ENCODE measurements at regions not wholly inside any gene's neighbourhood (a gene's known extent, or its start where the extent isn't known, plus 50 kb on each side); places are given as distances from the start of the nearest gene placed in this dataset.

DNA sequence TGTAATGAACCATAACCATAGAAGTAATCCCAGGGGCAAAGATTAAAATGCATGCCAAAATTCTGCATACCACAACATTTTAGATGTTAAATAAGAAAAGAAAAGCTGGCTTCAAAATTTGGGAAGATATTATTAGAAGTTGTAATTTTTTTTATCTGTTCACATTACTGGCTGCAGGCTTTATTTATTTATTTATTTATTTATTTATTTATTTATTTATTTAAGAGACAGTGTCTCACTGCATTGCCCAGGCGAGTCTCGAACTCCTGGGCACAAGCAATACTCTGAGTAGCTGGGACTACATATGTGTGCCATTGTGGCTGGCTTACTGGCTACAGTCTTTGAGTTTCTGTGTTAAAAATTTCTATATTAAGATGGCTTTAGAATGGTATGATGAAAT lies 66.5 kb upstream of the PNPT1 start:
- CTCF ChIA-PET, result no interaction called here
- BruUV-seq (replicated peaks), result no TSS peak
- FAIRE-seq, result no peak

More for the DNA sequence above, 66.5 kb upstream of the PNPT1 start:
- Histone ChIP-seq H3K27ac (ENCODE audit: control insufficient read depth, insufficient read depth) (no peak overlapping the region), H3K4me2 (ENCODE audit: control insufficient read depth, insufficient read depth) (no peak overlapping the region), H3K36me3 (ENCODE audit: control insufficient read depth in 2 of 2, insufficient read depth in 2 of 2, low read length in 1 of 2) (no peaks in the 10 kb centered on the region), H3K9ac (ENCODE audit: control insufficient read depth, insufficient read depth, low read length) (no peak overlapping the region), H3K27me3 (replicated peaks in 1 of 2; ENCODE audit: control insufficient read depth in 2 of 2, insufficient read depth in 2 of 2, low read length in 1 of 2) (no peaks in the 10 kb centered on the region; a peak in 1 of 4 replicates), H3K4me1 (ENCODE audit: control insufficient read depth, insufficient read depth, low read length) (no peaks in the 10 kb centered on the region), H3K79me2 (ENCODE audit: control insufficient read depth, insufficient read depth, low read length) (no peaks in the 10 kb centered on the region), H4K20me1 (ENCODE audit: control insufficient read depth, insufficient read depth) (no peaks in the 10 kb centered on the region), H2AFZ (ENCODE audit: control insufficient read depth, low read depth, low read length) (no peak overlapping the region), H3K9me3 (replicated peaks; ENCODE audit: control insufficient read depth, insufficient read depth, low read length) (no peaks in the 10 kb centered on the region), H3K4me3 (no peak overlapping the region)
- in situ Hi-C loops (cut with MboI), result loop anchor here (5.0 kb wide), 1 partner anchor 48 kb away; no protein-coding TSS in a partner anchor
- ChIA-PET SMC1A (ENCODE audit: uncharacterized antibody, unreplicated experiment) (interaction anchor here (1.6 kb wide), 1 partner anchor 13 kb away, joined by 3 read pairs; no protein-coding TSS in a partner anchor), POLR2A (no interaction called here), RAD21 (ENCODE audit: unreplicated experiment) (no interaction called here)
- ATAC-seq, result no peak
- intact Hi-C loops (cut with micrococcal nuclease; ENCODE audit: unreplicated experiment), result no loop called here
- WGBS (ENCODE audit: insufficient coverage, insufficient replicate concordance, low lambda C conversion rate, missing lambda C conversion rate), result 0% methylated on average over 2 of the region's 2 CpGs
- TF ChIP-seq, protein P1, sequence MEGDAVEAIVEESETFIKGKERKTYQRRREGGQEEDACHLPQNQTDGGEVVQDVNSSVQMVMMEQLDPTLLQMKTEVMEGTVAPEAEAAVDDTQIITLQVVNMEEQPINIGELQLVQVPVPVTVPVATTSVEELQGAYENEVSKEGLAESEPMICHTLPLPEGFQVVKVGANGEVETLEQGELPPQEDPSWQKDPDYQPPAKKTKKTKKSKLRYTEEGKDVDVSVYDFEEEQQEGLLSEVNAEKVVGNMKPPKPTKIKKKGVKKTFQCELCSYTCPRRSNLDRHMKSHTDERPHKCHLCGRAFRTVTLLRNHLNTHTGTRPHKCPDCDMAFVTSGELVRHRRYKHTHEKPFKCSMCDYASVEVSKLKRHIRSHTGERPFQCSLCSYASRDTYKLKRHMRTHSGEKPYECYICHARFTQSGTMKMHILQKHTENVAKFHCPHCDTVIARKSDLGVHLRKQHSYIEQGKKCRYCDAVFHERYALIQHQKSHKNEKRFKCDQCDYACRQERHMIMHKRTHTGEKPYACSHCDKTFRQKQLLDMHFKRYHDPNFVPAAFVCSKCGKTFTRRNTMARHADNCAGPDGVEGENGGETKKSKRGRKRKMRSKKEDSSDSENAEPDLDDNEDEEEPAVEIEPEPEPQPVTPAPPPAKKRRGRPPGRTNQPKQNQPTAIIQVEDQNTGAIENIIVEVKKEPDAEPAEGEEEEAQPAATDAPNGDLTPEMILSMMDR (IDR thresholded peaks at IDR 0.05 in 2 of 3, conservative IDR thresholded peaks at IDR 0.05 in 1 of 3; ENCODE audit: control insufficient read depth in 2 of 3, extremely low read depth in 1 of 3, insufficient read depth in 1 of 3, low read depth in 3 of 3, low read length in 3 of 3), result no peak
- TF ChIP-seq, protein P2, sequence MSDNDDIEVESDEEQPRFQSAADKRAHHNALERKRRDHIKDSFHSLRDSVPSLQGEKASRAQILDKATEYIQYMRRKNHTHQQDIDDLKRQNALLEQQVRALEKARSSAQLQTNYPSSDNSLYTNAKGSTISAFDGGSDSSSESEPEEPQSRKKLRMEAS (IDR thresholded peaks at IDR 0.05; ENCODE audit: low read depth, low read length), result no peak
- TF ChIP-seq ZNF384 (IDR thresholded peaks at IDR 0.05; ENCODE audit: borderline replicate concordance, low read depth, low read length) (no peak), NFYA (IDR thresholded peaks at IDR 0.05; ENCODE audit: borderline replicate concordance, low read depth, low read length) (no peak), CBFB (IDR thresholded peaks at IDR 0.05; ENCODE audit: low read depth) (no peak), ATF7 (IDR thresholded peaks at IDR 0.05; ENCODE audit: low read depth) (no peak), TCF12 (IDR thresholded peaks at IDR 0.05; ENCODE audit: low read depth, low read length) (no peak), BCL11A (IDR thresholded peaks at IDR 0.05; ENCODE audit: low read depth, low read length) (no peak), POLR2AphosphoS2 (IDR thresholded peaks at IDR 0.05; ENCODE audit: low read depth, low read length) (no peak), ZNF207 (IDR thresholded peaks at IDR 0.05; ENCODE audit: borderline replicate concordance) (no peak), SMARCA5 (IDR thresholded peaks at IDR 0.05) (no peak), CREB1 (IDR thresholded peaks at IDR 0.05; ENCODE audit: low read depth) (no peak), SREBF1 (IDR thresholded peaks at IDR 0.05; ENCODE audit: low read length) (no peak), CREM (IDR thresholded peaks at IDR 0.05; ENCODE audit: low read depth) (no peak), SMAD5 (IDR thresholded peaks at IDR 0.05; ENCODE audit: low read depth) (no peak)
- TF ChIP-seq, protein P3, sequence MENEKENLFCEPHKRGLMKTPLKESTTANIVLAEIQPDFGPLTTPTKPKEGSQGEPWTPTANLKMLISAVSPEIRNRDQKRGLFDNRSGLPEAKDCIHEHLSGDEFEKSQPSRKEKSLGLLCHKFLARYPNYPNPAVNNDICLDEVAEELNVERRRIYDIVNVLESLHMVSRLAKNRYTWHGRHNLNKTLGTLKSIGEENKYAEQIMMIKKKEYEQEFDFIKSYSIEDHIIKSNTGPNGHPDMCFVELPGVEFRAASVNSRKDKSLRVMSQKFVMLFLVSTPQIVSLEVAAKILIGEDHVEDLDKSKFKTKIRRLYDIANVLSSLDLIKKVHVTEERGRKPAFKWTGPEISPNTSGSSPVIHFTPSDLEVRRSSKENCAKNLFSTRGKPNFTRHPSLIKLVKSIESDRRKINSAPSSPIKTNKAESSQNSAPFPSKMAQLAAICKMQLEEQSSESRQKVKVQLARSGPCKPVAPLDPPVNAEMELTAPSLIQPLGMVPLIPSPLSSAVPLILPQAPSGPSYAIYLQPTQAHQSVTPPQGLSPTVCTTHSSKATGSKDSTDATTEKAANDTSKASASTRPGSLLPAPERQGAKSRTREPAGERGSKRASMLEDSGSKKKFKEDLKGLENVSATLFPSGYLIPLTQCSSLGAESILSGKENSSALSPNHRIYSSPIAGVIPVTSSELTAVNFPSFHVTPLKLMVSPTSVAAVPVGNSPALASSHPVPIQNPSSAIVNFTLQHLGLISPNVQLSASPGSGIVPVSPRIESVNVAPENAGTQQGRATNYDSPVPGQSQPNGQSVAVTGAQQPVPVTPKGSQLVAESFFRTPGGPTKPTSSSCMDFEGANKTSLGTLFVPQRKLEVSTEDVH (IDR thresholded peaks at IDR 0.05; ENCODE audit: low read depth, partially characterized antibody), result no peak
- DNase-seq (ENCODE audit: low read depth, low spot score), result no peak
